ENCODE measurements at regions not wholly inside any gene's neighbourhood (a gene's known extent, or its start where the extent isn't known, plus 50 kb on each side); places are given as distances from the start of the nearest gene placed in this dataset.
A peak's percentile ranks its signal among the peaks of the same experiment; 100 is the strongest.
"Not testable (repeated sequence)": the region's sequence is repeated elsewhere in the genome, so short reads cannot be mapped to it uniquely, and the experiment has no call there.

DNA sequence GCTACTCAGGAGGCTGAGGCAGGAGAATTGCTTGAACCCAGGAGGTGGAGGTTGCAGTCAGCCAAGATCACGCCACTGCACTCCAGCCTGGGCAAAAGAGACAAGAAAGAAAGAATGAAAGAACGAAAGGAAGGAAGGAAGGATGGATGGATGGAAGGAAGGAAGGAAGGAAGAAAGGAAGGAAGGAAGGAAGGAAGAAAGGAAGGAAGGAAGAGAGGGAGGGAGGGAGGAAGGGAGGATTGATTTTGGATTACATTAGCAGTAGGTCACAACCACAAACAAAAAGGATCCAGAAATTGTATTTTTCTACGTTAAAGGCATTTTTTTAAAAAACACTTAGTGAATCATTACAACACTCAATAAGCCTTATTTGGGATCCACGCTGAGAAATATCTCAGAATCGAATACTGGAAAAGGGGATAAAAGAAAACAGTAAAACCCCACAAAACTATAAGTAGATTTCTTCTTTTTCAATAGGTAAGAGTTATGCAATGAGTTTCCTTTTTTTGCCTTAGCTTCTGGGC is 136.9 kb upstream of the FREM1 start:
- no peak for DNase-seq (ENCODE audit: low read depth in 1 of 2, low spot score in 1 of 2)

GRCh38 chr9:15033316-15033715 is 123.1 kb upstream of the FREM1 start:
- no peak for DNase-seq (ENCODE audit: low read depth in 1 of 2, low spot score in 1 of 2)

GRCh38 chr9:15032860-15033259 is 122.6 kb upstream of the FREM1 start:
- DNase-seq (ENCODE audit: low read depth in 1 of 2, low spot score in 1 of 2) = no peak

DNA sequence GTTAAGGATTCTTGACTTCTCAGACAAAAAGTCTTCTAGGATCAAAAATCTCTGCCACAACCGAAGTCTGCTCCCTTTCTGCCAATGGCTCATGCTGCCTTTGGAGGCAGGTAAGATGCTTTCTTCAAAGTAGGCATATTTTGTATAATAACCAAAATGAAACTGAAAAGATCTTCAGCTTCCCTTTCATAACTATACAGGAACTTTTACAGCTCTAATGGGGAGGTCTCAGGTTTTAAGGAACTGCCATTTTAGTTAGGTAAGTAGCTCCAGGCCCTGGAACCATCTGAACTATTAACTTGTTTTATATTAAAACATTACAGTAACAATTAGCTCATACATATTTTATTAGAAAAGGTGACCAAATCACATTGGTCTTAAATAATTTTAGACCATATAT is 110.9 kb upstream of the FREM1 start:
- no peak for DNase-seq (ENCODE audit: low read depth in 1 of 2, low spot score in 1 of 2)

DNA sequence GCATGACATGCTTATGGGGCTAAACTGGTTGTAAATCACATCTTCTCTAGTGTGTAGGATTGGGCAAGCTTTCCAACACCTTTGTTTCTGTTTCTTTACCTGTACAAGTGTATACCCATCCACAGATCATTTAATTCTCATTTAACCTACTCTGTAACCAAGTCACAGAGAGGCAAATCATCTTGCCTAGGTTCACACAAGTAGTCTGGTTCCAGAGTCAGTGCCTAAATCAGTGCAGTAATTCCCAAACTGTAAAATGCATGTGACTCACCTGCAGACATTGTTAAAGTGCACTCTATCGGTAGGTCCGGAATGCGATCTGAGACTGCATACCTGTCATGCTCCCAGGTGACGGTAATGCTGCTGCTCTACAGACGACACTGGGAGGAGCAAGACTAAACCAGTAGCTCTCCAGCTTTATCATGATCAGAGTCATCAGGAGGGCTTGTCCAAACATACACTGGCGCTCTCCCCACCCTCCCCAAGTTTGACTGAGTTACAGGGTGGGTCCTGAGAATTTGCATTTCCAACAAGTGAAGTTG is 107.9 kb upstream of the FREM1 start:
- DNase-seq (ENCODE audit: low read depth in 1 of 2, low spot score in 1 of 2) = no peak

DNA sequence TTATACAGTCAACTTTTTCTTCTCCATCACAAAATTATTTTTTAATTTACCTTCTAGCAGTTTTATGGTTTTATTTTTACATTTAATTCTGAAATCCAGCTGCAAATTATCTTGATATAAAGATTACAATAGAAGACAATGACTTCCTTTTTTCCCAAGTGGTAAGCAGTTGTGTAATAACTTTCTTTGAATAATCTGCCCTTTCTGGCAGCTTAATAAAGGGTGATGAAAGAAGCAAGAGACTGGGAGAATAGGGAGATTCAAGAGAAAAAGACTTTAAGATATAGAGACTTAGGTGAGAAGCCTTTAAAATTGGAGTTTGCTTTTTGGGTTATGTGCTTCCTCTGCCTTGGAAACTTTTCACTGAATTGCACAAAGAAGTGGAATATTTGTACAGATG is 100.4 kb upstream of the FREM1 start:
- no peak for DNase-seq (ENCODE audit: low read depth in 1 of 2, low spot score in 1 of 2)

GRCh38 chr9:15007698-15008097 is 97.5 kb upstream of the FREM1 start:
- DNase-seq (ENCODE audit: low read depth in 1 of 2, low spot score in 1 of 2) = no peak

GRCh38 chr9:14994738-14995137 is 84.5 kb upstream of the FREM1 start:
- no peak for DNase-seq (ENCODE audit: low read depth in 1 of 2, low spot score in 1 of 2)

GRCh38 chr9:14993901-14994554 is 83.8 kb upstream of the FREM1 start:
- no peak for DNase-seq (ENCODE audit: low read depth in 1 of 2, low spot score in 1 of 2)

DNA sequence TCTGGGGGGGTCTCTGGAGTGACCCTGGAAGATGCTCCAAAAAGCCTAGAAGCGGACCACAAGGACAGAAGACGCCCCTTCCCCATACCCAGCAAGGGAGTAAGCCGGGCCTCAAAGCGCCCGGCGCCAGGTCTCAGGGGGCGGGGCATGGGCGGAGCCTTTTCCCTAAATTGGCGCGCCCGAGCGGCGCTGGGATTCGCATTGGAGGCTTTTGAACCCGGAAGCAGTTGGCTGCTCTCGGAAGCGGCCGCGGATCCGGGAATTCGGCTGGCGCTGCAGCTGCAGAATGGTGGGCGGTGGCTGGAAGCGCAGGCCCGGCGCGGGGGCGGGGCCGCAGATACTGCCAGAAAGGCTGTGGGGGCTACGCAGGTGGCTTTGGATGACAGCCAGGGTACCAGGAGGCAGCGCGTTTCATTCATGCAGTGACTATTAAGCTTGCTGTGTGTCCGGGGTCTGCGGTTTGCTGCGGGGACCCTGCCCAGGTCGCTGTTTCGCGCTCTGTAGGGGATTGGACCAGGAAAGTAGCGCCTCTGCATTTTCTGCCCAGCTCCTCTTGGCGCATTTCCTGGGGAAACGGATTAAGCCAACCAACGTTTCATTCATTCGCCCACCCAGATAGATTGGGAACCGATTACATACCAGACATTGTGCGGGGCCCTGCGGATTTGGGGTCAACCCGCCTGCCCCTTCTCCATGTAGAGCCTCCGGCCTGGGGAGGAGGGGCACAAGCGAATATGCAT is 83.0 kb upstream of the FREM1 start:
- DNase-seq (ENCODE audit: low read depth in 1 of 2, low spot score in 1 of 2) = peak; percentile 7 to 33

DNA sequence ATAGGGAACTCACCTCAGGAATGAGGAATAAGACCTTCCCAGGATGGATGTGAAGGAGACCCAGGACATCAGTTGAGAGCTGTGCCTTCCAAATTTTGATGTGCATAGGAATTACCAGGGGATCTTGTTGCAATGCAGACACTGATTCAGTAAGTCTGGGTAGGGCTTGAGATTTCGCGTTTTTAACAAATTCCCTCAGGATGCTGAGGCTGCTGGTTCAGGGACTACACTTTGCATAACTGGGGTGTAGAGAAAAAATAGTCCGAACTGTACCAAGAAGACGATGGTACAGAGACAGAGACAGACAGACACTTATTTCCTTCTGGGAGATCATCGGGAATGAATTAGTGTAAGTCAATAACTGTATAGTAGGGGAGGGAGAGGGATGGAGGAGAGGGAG is 82.3 kb upstream of the FREM1 start:
- no peak for DNase-seq (ENCODE audit: low read depth in 1 of 2, low spot score in 1 of 2)

DNA sequence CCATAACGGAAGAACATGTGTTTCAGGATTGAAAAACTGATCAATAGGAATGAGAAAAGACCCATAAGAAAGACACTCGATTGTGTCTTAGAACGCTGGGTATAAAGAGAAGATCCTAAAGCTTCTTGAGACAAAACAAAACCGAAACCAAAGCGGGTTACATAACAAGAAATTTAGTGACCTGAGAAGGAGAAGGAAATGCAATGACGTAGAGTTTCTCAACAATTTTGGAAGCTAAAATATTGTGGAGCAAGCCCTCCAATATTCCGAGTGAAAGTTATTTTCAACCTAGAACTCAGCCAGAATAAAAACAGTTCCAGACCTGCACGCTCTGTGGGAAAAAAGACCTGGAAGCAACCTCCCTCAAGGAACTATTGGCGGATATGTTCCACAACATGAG is 81.9 kb upstream of the FREM1 start:
- no peak for DNase-seq (ENCODE audit: low read depth in 1 of 2, low spot score in 1 of 2)

DNA sequence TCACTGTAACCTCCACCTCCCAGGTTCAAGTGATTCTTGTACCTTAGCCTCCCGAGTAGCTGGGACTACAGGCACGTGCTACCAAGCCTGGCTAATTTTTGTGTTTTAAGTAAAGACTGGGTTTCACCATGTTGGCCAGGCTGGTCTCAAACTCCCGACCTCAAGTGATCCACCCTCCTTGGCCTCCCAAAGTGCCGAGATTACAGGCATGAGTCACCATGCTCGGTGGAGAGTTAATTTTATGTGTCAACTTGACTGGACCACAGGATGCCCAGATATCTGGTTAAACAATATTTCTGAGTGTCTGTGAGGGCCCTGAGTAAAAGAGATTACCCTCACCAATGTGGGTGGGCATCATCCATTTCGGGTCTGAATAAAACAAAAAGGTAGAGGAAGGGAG is 80.4 kb upstream of the FREM1 start:
- DNase-seq (ENCODE audit: low read depth in 1 of 2, low spot score in 1 of 2) = not testable (repeated sequence)

DNA sequence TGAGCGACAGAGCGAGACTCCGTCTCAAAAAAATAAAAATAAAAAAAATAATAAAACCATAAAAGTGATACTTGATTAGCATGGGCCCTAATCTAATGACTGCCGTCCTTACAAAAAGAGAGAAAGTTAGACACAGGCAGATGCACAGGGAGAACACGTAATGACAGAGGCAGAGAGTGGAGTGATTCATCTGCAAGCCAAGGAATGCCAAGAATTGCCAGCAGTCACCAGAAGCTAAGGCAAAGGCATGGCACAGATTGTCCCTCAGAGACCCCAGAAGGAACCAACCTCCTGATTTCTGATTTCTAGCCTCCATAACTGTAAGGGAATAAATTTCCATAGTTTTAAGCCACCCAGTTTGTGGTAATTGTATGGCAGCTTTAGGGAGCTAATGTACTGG is 79.6 kb upstream of the FREM1 start:
- no peak for DNase-seq (ENCODE audit: low read depth in 1 of 2, low spot score in 1 of 2)

- not testable (repeated sequence) for DNase-seq (ENCODE audit: low read depth in 1 of 2, low spot score in 1 of 2)
These were observed 79.1 kb upstream of the FREM1 start for GRCh38 chr9:14989336-14989735.

DNA sequence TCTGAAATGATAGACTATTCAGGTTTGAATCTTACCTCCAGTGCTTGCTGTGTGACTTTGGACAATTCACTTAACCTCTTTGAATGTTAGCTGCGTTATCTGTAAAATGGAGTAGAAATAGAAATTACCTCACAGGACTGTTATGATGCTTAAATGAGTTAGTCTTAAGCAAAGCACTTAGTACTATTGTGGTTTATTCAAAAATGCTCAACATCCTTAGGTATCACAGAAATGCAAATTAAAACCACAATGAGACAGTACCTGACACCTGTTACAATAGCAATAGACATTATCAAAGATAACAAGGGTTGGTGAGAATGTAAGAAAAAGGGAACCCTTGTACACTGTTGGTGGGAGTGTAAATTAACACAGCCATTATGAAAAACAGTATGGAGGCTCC is 77.6 kb upstream of the FREM1 start:
- DNase-seq (ENCODE audit: low read depth in 1 of 2, low spot score in 1 of 2) = no peak

- DNase-seq (ENCODE audit: low read depth in 1 of 2, low spot score in 1 of 2) = no peak
These were observed 75.2 kb upstream of the FREM1 start for GRCh38 chr9:14985419-14985818.

DNA sequence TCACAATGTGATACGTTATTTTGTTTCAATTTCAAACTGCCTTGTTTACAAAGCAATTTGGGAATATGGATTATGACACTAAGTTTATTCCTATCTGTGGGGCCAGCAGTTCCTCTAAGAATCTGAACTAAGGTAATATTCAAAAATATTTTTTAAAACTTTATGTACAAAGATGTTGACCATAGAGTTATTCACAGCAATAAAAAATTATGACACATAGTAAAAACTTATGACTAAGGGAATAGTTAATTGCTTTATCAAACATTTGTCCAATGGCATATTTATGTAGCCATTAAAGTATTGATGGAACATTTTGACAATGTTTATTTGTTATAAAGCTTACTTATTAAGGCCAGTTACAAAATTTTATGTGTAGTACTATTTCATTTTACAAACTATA is 73.4 kb upstream of the FREM1 start:
- no peak for DNase-seq (ENCODE audit: low read depth in 1 of 2, low spot score in 1 of 2)

DNA sequence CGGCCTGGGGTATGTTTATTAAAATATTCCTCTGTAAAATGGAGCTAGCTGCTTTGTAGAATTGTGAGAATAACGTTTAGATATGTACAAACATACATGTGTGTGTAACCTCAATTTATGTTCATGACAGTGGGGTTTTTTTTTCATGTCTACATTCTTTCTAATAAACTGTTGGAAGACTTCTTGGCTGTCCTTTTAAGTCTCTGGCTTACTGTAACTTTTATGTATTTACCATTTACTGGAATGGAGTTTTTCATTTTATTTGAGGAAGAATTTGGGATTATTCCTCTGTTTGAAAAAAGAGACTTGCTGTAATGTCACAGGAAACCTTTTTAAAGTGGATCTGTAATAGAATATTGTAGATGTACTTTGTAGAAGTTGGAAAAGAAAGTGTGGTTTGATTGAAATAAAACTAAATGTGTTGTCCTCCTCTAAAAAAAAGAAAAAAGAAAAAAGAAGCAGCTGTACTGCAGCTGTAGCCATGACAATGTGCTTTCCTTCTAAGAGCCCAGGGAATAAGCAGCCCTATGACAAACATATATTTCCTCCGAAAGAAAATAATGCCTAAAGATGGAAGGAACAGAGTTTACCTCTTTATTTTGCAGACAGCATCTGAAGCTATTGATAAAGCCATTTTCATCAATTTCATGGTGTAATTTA is 71.2 kb upstream of the FREM1 start:
- DNase-seq (ENCODE audit: low read depth in 1 of 2, low spot score in 1 of 2) = no peak

- DNase-seq (ENCODE audit: low read depth in 1 of 2, low spot score in 1 of 2) = no peak
These were observed 68.1 kb upstream of the FREM1 start for GRCh38 chr9:14978022-14979000.
